GM21367 (cell line): ENCODE measurements at regions not wholly inside any gene's neighbourhood (a gene's known extent, or its start where the extent isn't known, plus 50 kb on each side); places are given as distances from the start of the nearest gene placed in this dataset.

ENCODE experiments used
- ATAC-seq: cut with Tn5 transposase; IDR thresholded peaks from one replicate; pipeline ENCODE4 v1.9.1; 2021; ENCODE audit not compliant: unreplicated experiment

- ATAC-seq = no peak
These were observed 311.0 kb upstream of the JARID2 start for GRCh38 chr6:14934844-14935243.

DNA sequence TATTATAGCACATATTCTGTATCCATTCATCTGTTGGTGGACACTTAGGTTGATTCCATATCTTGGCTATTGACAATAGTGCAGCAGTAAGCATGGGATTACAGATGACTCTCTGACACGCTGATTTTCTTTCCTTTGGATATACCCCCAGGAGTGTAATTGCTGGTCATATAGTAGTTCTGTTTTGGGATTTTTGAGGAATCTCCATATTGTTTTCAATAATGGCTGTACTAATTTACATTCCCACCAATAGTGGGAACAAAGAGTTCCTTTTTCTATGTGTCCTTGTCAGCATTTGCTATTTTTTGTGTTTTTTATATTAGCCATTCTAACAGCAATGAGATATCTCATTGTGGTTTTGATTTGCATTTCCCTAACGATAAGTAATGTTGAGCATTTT is 309.0 kb upstream of the JARID2 start:
- ATAC-seq = no peak

DNA sequence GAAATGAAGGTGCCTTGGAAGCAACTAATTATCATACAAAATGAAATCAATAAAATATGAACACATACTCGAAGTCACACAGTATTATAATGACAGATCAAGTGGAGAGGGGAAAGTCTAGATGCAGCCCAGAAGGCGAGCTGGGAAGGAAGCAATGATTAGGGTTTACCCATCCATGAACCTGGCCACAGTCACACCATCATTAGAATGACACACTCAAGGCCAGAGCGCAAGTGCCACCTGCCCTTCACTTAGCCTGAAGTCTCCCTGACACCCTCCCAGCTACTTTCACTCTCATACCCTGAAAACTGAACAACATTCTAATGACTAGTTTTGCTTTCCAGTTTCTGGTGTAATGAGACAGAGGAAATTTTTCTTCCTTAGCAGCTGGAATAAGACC is 302.8 kb upstream of the JARID2 start:
- ATAC-seq = no peak

GRCh38 chr6:14944593-14944992 is 301.3 kb upstream of the JARID2 start:
- no peak for ATAC-seq

DNA sequence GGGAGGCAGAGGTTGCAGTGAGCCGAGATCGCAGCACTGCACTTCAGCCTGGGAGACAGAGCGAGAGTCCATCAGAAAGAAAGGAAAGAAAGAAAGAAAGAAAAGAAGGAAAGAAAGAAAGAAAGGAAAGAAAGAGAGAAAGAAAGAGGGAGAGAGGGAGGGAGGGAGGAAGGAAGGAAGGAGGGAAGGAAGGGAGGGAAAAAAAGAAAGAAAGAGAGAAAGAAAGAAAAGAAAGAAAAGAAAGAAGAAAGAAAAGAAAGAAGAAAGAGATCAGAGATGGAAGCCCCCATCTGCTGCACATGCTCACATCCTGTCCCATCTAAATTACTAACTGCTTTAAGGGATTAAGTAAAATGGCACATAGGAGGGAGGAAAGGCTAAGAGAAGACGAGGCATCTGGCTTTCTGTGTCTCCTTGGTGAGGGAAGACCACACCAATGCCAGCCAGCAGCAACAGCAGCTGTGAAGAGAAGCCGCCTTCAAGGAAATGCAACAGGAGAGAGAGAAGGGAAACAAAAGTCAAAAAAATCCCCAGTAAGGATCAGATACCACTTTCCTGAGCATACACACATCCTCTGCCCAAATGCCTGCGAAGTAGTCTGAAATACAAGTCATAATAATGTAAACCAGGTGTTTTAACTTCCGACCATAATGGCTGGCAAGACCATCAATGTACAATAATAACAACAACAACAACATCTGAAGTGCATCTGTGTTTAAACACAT is 300.2 kb upstream of the JARID2 start:
- ATAC-seq = no peak

DNA sequence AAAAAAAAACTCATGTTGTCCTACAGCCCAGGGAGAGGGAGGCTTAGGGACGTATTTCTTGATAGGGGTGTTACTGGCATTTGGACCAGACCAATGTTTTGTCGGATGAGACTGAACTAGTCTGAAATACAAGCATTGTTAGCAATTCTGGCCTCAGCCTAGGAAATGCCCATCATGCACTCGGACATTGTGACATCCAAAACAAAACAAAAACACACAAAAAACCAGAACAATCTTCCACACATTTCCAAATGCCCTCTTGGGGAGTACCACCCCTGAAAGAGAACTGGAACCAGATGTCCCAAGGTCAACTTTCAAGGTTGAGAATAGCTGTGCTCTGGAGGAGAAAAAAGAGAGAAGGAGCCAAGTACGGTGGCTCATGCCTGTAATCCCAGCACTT is 299.1 kb upstream of the JARID2 start:
- ATAC-seq = no peak

DNA sequence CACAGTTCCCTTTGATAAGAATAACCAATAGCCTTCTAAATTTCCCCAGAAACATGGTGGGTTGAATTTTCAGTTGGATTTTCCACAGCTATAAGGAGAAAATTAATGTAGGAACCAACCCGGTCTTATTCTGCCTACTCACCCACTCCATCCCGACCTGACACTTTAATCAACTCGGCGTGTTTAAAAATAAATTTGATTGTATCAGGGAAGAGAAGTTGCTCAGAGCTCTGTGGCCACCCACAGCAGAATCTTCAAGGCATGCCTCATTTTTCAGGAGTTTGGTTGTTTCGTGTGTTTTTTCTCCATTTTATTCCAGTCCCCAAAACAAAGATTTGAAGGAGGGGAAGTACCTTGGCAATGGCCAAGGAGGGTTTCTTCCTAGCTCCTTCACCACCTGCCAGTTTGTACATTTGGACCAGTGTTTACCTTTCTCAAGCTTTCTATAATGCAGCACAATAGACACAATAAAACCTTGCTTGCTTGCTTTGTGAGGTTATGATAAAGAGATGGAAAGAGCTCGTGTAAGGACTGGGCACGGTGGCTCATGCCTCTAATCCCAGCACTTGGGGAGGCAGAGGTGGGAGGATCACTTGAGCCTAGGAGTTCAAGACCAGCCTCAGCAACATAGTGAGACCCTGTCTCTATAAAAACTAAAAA is 297.2 kb upstream of the JARID2 start:
- no peak for ATAC-seq

DNA sequence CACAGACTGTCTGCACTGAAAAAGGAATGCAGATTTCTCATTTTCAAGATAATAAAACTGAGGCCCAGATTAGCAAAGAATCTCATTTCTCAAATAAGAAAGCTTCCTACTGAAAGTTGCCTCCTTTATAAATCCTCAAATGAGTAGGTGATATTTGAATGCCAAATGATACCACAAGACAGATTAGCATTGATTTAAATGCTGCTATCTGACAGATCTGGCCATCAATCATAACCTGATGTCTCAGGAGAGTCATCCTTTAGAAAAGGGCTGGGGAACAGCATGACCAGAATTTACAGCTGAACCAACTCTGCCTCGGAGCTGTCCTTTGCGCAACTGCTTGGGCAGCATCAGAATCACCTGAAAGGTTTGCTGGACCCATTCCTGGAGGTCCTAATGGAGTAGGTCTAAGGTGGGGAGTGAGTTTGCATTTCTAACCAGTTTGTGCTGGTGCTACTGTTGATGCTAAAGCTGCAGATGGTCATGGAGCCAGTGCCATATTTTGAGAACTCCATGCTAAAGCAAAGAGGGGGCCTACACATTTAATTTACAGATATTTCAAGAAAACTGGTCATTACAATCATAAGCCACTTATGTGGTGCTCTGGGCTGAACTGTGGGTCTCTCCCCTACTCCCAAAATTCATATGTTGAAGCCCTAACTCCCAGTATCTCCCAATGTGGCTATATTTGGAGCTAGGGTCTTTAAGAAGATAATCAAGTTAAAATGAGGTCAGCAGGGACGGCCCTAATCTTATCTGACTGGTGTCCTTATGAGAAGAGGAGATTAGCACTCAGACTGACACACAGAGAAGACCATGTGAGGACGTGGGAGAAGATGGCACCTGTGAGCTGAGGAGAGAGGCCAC is 295.5 kb upstream of the JARID2 start:
- no peak for ATAC-seq

GRCh38 chr6:14950970-14951276 is 294.9 kb upstream of the JARID2 start:
- no peak for ATAC-seq

DNA sequence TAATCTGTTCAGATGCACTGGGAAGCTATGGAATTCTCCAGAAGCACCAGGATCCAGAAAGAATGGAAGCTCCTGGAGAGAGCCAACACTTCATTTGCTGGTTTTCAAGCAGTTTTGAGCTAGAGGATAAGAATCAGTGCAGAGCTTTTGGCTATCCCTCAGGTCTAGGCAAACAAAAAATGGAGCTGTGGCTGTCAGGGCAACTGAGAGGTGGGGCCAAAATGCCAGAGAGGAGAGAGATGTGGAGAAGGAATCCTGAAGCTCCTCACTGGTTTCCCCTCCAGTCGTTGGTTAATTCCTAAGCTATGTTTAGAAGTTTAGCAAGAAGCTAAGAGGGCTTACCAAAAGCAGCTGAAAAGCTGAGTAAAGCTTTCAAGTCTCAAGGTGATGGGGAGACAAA is 294.2 kb upstream of the JARID2 start:
- ATAC-seq = no peak

- no peak for ATAC-seq
These were observed 292.0 kb upstream of the JARID2 start for GRCh38 chr6:14953836-14954235.

DNA sequence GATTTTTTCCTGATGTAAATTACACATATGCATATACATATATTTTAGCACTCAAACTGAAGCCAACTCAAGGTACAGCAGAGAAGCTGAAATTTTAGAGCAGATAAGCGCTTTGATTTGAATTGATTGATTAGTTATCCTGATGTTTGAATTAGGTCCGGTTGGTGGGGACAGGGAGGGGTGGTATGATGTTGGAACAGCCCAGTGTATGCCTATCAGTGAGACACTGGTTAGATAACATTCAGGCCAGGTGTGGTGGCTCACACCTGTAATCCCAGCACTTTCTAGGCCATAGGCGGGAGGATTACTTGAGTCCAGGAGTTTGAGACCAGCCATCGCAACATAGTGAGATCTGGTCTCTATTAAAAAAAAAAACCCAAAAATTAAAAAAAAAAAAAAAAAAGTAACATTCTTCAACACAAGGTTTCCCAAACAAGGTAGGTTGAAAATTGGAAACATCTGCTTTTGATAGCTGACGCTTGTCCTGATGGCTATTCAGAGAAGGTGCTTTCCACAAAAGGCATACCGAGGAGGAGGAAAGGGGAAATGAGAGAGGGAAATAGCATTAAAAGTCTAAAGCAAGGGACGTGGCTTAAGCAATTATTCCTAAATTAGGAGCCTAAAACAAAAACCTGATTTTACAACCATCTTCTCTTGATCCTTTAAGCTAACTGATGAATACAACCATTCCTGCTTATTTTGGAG is 288.4 kb upstream of the JARID2 start:
- no peak for ATAC-seq

DNA sequence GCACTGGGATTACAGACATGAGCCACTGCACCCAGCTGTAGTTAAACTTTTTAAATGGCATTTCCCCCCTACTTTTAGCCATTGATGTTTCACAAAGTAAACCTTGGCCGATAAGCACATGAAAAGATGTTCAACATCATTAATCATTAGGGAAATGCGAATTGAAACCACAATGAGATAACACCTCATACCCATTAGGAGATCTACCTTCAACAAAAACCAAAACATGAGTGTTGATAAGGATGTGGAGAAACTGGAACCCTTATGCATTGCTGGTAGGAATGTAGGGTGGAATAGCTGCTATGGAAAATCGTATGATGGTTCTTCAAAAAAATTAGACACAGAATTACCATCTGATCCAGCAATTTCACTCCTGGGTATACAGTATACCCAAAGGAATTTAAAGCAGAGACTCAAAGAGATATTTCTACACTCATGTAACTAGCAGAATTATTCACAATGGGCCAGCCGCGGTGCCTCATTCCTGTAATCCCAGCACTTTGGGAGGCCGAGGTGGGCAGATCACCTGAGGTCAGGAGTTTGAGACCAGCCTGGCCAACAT is 286.5 kb upstream of the JARID2 start:
- no peak for ATAC-seq

GRCh38 chr6:14964556-14965270 is 281.2 kb upstream of the JARID2 start:
- no peak for ATAC-seq

DNA sequence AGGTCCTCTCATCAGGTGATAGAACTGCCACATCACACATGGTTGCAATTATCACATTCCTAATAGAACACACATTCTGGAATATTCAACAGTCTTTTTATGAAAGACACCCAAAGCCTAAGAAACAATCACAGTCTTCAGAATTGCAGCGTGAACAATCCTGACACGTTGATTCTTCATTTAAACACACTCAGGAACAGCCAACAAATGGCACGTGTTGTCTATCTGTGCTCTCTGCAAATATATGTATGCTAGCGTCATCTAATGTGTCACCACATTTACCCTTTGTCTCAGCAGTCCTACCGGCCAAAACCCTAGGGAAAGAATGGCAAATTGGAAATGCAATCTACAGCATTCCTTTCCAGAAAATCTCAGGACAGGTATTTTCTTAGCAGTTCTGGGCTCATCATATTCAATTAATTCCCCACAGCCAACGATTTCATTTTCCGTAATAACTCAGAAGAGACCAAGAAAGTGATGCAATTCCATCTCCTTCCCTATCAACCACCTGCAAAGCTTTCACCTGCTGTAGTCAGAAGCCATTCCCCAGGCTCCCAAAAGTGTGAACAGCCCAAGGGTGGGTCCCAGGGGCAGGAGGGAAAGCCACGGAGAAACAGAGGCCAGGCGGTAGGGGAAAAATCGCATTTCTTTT is 280.3 kb upstream of the JARID2 start:
- ATAC-seq = no peak

- ATAC-seq = no peak
These were observed 279.6 kb upstream of the JARID2 start for GRCh38 chr6:14966096-14966905.

- ATAC-seq = no peak
These were observed 278.8 kb upstream of the JARID2 start for GRCh38 chr6:14966906-14967711.

DNA sequence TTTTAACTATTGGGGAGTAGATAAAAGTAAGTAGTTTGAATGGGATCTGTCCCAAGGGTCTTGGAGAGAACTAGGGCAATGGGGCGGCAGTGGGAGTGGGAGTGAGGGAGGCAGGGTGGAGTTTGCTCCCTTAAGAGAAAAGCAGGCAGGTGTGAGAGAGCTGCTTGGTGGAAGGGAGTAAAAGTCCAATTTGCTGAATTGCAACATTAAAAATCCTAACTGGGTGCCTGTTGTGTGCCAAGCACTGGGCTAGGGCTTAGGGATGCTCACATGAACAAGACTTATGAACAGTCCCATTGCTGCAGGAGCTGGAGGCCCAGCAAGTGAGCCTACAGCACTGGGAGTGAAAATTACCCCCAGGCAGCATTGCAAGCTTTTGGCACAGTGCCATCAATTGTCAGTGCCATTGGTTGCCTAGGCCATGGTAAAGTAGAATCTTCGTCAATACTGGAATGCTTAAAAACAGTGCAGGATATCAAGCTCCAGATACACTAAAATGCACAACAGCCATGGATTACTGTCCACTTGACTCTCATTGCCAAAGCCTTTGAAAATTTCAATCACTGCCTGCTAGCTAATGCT is 277.7 kb upstream of the JARID2 start:
- ATAC-seq = no peak
